Suprapubic skin (tissue), 3 donors: ENCODE measurements at regions not wholly inside any gene's neighbourhood (a gene's known extent, or its start where the extent isn't known, plus 50 kb on each side); places are given as distances from the start of the nearest gene placed in this dataset.

ENCODE experiments used
- POLR2A ChIP-seq, 2 donors: fragments of 450-650 bp; IDR thresholded peaks; one replicate each; pipeline ENCODE4 v1.6.1; 2017; ENCODE audit warnings: antibody characterized with exemption in 2 of 2, mild to moderate bottlenecking in 2 of 2, moderate library complexity in 2 of 2
- TF ChIP-seq, protein P1 (sequence below), 2 donors: fragments of 200-600 bp in 1 of 2; fragments of 450-650 bp in 1 of 2; sonication (generic) in 1 of 2; IDR thresholded peaks; one replicate each; pipeline ENCODE4 v1.5.1; 2016 to 2019; ENCODE audit warnings: antibody characterized with exemption in 2 of 2, mild to moderate bottlenecking in 1 of 2, moderate library complexity in 1 of 2

DNA sequence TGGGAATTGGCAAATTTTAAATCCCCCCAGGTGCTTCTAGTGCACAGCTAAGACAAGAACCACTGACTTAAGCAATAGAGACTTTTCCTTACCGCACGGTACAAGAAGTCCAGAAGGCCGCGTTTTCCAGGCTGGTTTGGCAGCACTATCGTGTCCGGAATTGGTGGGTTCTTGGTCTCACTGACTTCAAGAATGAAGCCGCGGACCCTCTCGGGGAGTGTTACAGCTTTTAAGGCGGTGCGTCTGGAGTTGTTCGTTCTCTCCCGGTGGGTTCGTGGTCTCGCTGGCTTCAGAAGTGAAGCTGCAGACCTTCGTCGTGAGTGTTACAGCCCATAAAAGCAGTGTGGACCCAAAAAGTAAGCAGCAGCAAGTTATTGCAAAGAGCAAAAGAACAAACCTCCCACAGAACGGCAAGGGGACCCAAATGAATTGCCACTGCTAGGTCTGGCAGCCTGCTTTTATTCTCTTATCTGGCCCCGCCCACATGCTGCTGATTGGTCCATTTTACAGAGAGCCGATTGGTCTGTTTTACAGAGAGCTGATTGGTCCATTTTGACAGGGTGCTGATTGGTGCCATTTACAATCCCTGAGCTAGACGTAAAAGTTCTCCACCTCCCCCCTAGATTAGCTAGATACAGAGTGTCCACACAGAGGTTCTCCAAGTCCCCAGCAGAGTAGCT, 264.5 kb downstream of the PREX1 start:
- no peak for TF ChIP-seq POLR2A (IDR thresholded peaks at IDR 0.05)
- TF ChIP-seq, protein P1, sequence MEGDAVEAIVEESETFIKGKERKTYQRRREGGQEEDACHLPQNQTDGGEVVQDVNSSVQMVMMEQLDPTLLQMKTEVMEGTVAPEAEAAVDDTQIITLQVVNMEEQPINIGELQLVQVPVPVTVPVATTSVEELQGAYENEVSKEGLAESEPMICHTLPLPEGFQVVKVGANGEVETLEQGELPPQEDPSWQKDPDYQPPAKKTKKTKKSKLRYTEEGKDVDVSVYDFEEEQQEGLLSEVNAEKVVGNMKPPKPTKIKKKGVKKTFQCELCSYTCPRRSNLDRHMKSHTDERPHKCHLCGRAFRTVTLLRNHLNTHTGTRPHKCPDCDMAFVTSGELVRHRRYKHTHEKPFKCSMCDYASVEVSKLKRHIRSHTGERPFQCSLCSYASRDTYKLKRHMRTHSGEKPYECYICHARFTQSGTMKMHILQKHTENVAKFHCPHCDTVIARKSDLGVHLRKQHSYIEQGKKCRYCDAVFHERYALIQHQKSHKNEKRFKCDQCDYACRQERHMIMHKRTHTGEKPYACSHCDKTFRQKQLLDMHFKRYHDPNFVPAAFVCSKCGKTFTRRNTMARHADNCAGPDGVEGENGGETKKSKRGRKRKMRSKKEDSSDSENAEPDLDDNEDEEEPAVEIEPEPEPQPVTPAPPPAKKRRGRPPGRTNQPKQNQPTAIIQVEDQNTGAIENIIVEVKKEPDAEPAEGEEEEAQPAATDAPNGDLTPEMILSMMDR (IDR thresholded peaks at IDR 0.05), result no peak
